ENCODE measurements at regions not wholly inside any gene's neighbourhood (a gene's known extent, or its start where the extent isn't known, plus 50 kb on each side); places are given as distances from the start of the nearest gene placed in this dataset.

DNA sequence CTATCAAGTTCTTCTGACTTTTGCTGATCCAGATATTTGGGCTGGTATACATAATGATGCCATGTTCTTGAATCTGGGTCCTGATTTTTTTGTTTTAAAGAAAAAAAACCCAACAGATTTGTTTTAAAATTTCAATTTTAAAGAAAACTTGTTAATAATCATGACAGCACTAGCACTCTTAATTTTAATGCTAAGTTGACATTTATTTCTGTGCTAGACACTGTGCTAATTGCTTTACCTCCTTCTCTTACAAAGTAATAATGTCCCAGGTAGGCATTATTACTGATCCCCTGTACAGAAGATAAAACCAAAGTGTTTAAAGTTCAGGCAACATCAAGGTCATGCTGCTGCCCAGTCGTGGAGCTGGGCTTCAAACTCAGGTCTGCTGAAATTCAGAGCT, 101.9 kb downstream of the ZNF608 start:
- no peak for DNase-seq

DNA sequence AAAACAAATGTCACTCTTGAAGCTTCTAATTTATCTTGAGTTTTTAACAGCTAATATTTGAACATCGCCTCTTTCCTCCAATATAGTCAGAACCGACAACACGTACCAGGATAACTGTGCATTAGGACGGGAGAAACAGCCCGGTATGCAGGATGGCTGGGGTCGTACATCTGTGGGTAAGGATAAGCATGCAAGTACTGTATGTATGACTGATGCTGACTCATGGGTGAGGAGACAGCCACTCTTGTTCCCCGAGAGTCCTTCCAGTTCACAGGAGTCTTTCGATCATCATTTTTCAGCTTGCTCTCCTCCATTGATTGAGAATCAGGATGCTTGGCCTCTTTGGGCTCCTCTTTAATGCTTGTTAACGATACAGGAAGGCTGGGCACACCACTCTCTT, 102.3 kb downstream of the ZNF608 start:
- no peak for DNase-seq

DNA sequence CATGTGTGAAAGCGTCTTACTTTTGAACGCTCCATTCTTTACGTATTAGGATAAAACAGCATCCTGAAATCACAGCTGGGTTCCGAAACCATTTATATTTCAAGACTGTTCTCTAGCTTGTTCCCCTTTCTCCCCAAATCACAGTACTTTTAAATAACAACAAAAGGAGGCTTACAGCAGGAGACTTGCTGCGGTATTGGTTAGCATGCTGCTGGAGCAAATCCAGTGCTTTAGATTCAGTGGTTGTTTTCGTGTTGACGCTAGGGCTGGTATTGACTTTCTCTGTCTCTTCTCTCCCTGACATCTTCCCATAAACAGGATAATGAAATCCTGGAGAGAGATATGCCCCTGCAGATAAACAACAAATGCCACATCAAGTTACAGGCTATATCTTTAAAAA, 103.1 kb downstream of the ZNF608 start:
- DNase-seq, result no peak

DNA sequence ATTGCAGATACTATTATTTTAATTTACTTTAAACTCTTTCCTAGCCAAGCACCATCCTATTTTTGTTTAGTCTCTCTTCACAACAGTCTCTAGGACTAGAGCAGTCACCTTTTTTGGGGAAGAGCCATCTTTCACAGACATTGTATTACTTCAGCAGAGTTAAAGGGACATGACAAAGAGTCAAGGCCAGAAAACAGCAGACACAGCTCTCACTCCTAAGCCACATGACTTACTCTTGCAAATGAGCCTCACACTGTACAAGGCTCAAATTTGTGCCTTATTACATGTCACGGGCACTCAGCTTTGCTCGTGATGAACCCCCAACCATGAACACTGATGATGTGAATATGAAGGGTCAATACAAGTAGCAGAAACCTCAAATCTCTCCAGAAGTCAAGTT, 104.3 kb downstream of the ZNF608 start:
- DNase-seq, result no peak

DNA sequence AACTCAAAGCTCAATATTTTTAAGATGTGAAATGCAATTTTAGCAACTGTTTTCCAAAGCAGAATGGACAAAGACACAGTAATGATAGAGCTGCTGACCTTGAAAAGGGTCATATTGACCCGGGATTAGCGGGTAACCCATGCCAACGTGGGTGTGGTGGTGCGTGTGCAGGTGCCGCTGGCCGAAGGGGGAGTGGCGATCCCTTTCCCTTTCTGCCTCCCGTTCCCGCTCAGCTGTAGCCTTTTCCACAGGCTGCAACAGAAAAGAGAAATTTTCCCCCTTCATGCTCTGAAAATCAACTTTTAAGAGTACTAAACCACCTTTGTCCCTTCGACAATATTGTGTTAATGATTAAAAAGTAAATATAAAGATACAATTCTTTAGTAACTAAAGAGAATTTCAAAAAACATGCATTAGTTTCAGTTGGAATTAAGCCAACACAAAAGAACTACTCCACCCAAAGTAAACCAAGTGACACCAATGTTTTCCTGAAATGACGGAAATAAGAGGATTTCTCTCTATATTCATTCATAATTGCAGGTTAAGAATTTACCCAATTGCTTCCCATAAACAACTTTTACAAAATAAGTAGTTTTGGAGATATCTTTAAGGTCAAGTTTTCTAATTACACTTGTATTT, 105.2 kb downstream of the ZNF608 start:
- DNase-seq, result no peak

DNA sequence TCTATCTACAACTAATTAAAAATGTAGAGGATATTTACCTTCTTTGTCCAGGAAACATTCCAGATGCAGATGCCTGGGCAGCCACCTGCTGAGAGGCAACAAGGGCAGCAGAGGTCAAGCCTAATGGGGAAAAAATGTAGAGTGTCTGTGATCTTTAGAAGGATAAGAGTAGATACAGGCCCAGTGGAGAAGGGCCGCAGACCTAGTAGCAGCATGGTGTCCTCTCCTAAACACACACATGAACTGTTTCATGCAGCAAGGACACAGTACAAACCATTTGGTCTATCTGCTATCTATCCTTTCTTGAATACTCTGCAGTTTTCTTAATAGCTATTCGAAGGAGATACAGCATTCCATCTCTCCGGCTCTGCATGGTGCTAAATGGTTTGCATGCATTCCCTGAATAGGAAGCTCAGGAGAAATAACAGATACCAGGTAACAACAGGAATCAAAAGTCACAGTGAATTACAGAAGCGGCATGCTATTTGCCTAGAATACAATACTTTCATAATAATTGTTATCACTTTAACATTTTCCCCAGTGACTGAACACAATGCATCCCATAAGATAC, 107.3 kb downstream of the ZNF608 start:
- no peak for DNase-seq

DNA sequence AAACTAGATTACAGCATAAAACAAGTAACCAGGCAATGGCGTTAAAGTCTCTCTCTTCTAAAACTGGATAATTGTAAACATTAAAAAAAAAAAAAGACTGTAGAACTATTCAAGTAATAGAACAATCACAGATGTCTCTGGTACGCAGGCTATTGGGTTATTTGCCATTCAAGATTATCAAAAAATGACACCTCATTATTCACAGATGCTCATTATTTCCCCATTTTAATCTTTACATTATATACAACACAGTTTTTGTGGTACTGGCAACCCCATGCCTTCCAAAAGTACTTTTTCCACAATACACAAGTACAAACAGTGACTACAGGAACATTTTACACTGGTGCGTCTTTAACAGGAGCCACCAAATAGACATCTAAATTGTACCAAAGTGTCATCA, 109.4 kb downstream of the ZNF608 start:
- DNase-seq, result no peak

DNA sequence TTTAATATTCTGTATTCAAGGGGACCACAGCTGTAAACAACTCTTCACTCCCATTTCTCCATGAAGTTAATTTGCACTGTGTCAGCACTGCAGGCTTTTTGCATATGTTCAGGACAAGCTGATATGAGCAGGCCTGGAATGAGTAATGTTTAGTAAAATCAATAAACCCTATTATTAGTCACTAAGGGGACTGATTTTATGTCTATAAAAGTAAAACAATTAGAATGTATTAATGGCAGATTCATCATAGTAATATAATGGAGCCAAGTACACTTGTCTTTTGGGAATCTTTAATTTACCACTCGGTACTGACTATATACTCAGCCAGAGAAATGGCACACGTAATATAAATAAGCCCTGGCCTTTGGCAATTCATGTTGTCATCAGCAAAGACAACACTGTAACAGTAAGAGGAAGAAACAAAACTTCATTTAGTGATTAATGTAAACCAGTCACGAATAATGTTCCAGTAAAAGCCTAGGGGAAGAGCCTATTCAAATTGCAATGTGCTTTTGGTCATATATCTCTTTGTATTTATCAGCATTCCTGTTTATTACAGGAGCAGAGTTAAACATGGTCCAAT, 111.6 kb downstream of the ZNF608 start:
- DNase-seq, result no peak

DNA sequence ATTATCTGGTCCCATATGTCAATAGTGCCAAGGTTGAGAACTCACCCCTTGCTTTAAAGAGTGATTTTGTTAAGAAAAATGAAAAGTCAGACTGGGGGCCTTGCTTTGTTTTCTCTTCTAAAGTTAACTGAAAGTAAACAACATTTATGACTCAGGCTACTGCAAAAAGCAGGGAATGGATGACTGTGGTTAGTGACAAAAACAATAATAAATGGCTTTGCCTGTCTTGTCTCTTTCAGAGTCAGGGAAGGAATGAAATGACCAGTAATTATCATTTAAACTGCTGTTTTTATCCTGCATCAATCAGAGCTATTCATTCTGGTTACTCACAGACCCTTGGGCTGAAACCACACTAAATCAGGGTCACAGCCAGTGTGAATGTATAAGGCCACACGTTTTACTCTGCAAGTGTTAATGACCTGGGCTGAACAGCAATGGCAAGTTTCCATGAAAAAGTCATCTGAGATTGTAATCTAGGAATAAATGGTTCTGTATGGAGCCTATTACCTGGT, 112.2 kb downstream of the ZNF608 start:
- DNase-seq, result no peak

DNA sequence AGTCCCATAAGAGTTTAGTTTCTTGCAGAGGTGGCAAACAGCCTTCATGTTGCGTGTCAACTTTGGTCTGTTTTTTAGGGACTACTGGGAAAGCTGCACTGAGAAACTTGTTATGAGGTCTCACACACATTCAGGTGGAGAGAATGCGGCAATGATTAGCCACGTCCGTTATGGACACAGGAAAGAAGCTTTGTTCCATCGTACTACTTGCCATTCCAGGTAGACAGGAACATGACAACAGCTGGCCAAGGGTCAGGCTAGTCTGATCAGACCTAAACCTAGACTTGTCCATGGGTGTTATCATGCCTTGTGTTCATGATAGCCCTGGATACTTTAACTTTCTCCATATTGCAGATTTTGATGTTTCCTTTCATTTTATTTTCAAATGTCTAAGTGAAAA, 113.2 kb downstream of the ZNF608 start:
- DNase-seq, result no peak

DNA sequence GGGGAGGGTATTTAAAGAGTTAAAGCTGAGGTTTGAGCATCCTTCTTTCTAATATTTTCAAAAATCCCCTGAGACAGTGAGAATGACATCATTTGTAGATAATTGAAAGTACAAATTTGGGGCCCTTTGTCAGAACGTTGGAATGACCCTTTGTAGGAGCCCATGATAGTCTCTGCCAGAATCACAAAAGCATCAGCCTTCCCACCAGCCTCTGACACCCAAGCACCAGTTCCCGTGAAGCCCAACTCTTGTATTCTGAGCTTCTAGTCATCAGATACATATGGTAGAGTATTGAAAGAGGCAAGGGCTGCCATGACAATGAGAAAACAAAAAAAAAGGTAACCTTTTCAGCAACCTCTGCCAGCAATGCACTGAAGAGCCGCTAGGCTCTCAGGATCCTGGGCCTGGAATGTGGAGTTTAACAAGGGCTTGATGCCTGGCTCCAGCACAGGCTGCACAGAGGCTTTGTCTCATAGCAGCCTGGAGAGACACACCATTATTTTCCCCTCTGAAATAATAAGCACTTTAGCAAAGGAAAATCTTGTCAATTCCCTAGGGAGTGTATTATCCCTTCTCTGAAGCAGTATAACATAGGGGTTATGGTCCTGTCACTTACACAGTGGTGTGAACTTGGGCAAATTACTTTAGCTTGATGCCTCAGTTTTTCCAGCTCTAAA, 114.4 kb downstream of the ZNF608 start:
- DNase-seq, result no peak

DNA sequence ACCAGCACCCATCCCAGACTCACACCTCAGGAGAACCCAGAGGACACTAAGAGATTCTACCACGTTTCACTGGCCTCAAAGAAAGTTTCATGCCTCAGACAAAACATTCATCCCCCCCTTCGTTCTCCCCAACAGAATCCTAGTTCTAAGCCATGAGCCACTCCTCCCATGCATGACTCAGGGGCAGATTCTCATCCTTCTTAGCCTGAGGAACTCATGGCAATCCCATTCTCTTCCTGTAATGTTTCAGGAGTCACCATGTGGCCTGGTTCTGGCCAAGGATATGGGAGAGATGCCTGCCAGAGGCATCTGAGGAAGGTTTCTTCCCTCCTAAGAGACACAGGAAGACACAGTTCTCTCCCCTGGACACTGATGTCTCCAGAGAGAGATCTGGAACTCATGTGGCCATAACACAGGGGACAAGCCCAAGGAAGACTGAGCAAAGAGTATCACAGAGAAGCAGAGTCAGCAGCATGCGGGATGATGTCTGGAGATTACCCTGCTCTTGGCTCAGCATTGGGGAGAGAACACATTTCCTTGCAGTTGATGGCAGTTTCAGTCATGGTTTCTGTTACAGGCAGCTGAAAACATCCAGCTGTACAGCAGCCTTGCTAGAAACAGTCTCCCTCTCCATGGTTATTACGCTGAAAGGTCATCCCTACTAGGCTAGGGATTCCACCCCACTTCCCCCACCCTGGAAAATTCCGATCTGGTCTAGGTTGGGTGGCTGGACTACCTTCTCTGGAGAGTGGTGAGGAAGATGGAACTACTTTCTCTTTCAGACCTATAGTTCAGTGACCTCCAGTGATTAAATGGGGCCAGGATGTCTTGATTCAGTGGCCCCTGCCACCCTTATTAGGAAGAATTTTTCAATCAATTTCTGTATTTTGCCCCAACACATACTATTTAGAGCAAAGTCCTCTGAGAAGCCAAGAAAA, 115.4 kb downstream of the ZNF608 start:
- no peak for DNase-seq

DNA sequence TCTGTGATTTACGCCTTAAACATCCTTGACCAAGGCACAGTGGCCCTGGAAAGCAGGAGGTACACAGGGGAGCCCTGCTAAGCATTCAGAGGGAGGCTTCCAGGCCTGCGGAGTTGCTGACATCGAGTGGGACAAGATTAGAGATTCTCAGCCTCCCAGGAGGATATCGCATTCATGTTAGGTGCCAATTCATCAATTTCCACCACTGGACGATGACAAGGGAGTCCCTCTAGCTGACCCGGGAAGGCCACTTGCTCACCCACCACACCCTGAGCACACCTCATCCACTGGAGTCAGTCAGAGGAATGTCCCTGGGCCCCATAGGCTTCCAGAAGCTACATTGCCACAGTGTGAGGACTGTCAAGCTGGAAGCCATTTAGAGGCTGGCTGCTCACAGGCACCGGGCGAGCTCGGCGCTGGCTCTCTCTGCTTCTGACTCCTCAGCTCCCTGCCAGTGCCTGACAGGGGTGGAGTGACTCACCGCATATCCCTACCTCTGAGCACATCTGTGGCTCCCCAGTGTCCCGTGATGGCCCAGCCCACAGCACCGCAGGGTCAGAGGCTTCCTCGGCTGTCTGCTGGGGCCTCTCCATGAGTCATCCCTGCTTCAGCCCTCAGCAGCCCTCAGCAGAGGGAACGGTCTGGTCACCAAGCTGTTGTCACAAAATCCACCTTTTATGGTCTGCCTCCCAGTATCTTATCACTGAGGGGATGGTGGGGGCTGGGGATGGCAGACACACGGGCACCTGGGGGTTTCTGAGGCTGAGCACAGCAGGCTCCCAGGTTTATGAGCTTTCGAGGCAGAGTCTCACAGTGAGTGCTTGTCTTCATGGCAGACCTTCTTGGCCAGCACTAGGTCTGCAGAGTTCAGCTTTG, 117.5 kb downstream of the ZNF608 start:
- peak; percentile 30 for DNase-seq

DNA sequence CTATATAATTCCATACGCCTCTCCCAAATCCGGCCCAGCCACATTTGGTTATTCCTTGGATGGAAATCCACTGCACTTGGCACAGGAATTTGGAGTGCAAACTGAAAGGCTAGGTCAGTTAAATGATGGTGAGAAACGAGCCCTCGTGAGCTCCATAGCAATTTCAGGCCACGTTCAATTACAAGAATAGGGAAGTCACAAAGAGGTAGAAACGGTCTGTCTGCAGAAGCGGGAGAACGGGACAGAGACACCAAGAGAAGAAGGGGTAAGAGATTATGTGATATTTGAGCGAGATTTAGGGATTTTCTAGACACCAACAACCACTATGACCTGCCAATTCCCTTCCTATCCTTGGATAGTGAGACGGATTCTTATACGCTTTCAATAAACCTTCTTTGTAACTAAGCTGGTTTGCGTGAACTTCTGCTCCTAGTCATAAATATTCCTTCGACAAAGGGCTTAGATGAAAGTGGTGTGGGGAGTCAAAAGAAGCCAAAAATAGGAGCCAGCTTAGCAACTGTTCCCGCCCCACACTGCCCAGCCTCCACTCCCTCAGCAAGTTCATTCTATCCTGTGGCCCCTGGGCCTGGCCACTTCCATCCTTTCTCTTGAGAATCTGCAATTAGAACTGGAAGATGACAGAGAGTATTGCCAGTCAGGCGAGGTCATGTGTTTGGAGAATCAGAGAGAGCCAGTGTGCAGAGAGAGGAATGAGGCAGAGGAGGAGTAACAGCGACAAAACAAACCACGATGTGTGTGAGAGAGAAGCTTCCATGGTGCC, 118.4 kb downstream of the ZNF608 start:
- no peak for DNase-seq

DNA sequence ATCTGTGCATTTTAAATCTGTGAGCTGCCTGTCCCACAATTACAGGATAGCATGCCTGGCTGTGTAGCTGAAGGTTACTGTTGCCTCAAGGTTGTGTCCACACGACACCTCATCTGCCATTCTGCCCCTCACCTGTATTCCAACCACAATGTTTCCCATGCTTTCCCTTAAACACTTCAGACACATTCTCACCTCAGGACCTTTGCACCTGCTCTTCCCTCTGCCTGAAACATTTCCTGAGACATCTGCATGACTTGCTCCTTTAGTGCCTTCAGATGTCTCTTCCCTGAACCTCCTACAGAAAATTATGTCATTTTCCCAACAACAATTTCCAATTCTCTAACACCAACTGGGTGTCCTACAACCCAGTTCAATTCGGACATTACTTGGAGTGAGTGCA, 120.4 kb downstream of the ZNF608 start:
- no peak for DNase-seq

DNA sequence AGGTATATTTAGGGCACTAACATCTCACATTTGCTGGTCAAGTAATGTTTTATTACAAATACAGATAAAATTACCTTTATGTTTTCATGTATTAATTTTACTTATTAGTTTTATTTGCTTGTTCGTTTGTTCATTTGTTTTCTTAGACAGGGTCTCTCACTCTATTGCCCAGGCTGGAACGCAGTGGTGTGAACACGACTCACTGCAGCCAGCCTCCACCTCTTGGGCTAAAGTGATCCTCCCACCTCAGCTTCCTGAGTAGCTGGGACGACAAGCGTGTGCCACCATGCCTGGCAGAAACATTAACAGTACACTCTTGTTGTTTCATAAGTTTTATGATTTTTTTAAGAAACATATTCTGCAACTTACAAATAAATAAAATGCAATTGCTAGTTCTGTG, 123.2 kb downstream of the ZNF608 start:
- no peak for DNase-seq

DNA sequence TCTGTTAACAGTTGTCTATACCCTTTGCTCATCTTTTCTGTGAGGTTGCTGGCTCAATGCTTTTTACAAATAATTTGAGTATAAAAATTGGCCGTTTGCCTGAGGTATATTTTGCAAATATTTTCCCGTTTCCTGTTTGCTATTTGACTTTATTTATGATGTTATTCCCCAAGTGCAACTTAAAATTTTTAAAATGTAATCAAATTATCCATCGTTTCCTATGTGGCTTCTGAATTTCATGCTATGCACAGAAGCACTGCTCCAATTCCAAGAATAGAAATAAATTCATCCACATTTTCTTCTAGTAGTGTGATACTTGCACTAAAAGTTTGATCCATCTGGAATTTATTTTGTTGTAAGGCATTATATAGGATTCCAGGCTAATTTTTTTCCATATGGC, 123.6 kb downstream of the ZNF608 start:
- no peak for DNase-seq

DNA sequence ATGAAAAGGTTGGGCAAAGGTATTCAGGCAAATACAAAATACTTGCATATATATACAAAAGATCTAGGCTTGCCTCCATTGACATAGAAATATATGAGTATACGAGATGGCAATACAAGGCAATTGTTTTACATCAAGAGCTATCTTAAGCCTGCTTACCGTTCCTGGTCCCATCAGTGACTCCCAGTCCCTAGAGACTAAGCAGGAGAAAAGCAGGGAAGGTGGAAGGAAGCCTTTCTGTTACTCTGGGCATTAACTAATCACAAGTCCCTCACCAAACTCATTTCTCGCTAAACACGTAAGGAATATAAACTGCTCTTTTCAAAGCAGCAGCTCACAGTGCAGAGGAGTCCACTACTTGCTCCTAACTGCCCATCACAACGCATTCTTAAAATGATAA, 125.2 kb downstream of the ZNF608 start:
- DNase-seq, result no peak

DNA sequence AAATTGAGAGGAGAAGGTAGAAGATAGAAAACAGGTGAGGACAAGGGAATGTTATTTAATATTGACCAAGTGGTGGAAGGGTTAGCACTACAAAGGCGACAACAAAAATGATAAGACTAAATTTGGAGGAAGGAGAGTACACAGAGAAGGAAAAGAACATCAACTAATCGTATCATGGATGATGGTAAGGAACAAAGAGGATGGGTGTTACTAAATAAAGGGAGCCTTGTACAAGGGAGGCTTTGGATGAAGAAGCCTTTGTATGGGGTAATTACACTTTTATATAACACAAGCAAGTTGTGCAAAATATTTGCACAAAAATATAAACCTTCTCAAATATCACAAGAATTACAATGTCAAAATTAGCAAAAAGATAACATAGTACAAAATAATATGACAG, 125.7 kb downstream of the ZNF608 start:
- no peak for DNase-seq

DNA sequence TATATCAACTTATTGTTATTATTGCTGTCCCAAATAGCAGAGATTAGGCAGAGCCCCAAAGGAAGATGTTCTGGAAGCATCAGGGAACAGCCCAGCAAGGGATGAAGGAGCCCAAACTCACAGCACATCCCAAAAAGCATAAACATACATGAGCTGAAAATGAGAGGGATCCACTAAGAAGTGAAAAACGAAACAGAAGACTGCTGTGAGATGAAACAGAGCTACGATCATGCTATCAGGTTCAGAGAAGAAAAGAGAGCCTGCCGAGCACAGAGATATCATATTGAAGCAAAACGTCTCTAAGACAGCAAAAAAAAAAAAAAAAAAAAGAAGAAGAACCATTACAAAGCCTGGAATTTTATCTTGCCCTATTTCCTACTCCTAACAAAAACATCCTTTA, 127.3 kb downstream of the ZNF608 start:
- no peak for DNase-seq

DNA sequence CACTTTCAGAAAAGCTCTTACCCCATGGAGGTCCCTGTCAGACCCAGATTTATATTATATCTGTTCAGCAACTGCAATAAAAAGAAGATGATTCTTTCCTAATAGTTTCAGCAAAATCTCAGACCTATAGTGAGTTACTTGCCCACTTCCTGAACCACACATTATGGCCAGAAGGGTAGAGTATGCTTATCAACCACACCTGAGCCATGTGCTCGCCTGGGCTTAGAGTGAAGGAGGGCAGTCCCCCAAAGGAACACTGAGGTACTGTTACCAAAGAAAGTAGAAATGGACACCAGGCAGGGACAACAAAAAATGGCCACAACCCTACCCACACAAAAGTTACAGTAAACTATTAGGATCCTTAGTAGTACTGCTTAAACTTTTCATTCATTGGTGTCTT, 128.7 kb downstream of the ZNF608 start:
- no peak for DNase-seq

All from CD4-positive, alpha-beta T cell treated with Interferon gamma for 1 hour (primary cell).